Mesenchymal stem cell (in vitro differentiated cells and primary cell): ENCODE measurements at regions not wholly inside any gene's neighbourhood (a gene's known extent, or its start where the extent isn't known, plus 50 kb on each side); places are given as distances from the start of the nearest gene placed in this dataset.

Source experiments
- DNase-seq: peaks from one replicate; pipeline ENCODE4 v3.0.0-alpha.2; 2013
- H2AFZ ChIP-seq: one replicate; pipeline ENCODE4 v1.6.1; 2013; ENCODE audit warnings: low read depth, mild to moderate bottlenecking, control low read depth, inconsistent platforms, low read length, moderate library complexity
- H2AK5ac ChIP-seq: 2 replicates; pipeline ENCODE4 v1.6.1; 2013; ENCODE audit warnings: low read length, moderate library complexity, mild to moderate bottlenecking, inconsistent platforms; ENCODE audit not compliant: severe bottlenecking
- H2BK120ac ChIP-seq: one replicate; pipeline ENCODE4 v1.6.1; 2013; ENCODE audit warnings: low read depth, mild to moderate bottlenecking, inconsistent platforms, low read length, moderate library complexity
- H2BK12ac ChIP-seq, 2 experiments: one replicate each; pipeline ENCODE4 v1.6.1; 2013; ENCODE audit warnings: inconsistent platforms in 2 of 2, low read length in 2 of 2, mild to moderate bottlenecking in 2 of 2, moderate library complexity in 2 of 2, control low read depth in 1 of 2
- H2BK15ac ChIP-seq: one replicate; pipeline ENCODE4 v1.6.1; 2013; ENCODE audit warnings: mild to moderate bottlenecking, low read depth, inconsistent platforms; ENCODE audit not compliant: poor library complexity, severe bottlenecking
- H2BK5ac ChIP-seq: 2 replicates; pipeline ENCODE4 v1.6.1; 2013; ENCODE audit warnings: low read depth, mild to moderate bottlenecking, low read length, control low read depth, inconsistent platforms; ENCODE audit not compliant: poor library complexity, severe bottlenecking
- H3K14ac ChIP-seq, 2 experiments: one replicate each; pipeline ENCODE4 v1.6.1; 2013; ENCODE audit warnings: inconsistent platforms in 2 of 2, low read length in 2 of 2, control low read depth in 1 of 2, mild to moderate bottlenecking in 1 of 2, moderate library complexity in 1 of 2
- H3K18ac ChIP-seq, 2 experiments: one replicate each; pipeline ENCODE4 v1.6.1; 2013; ENCODE audit warnings: inconsistent platforms in 2 of 2, low read length in 2 of 2, control low read depth in 1 of 2, low read depth in 1 of 2, mild to moderate bottlenecking in 1 of 2
- H3K23ac ChIP-seq, 2 experiments: one replicate each; pipeline ENCODE4 v1.6.1; 2013; ENCODE audit warnings: inconsistent platforms in 2 of 2, low read length in 2 of 2, mild to moderate bottlenecking in 2 of 2, moderate library complexity in 2 of 2, control low read depth in 1 of 2
- H3K27ac ChIP-seq: 2 replicates; pipeline ENCODE4 v1.5.1; 2013; ENCODE audit warnings: mild to moderate bottlenecking, moderate library complexity, low read length, control low read depth, inconsistent platforms; ENCODE audit not compliant: poor library complexity, severe bottlenecking
- H3K27me3 ChIP-seq, 2 experiments: 2 replicates each; pipeline versions ENCODE4 v1.6.1 to v1.7.0; 2013; ENCODE audit warnings: low read length in 2 of 2, mild to moderate bottlenecking in 2 of 2, moderate library complexity in 2 of 2, control low read depth in 1 of 2, inconsistent platforms in 1 of 2; ENCODE audit not compliant: control insufficient read depth in 1 of 2, insufficient read depth in 1 of 2
- H3K36me3 ChIP-seq, 2 experiments: 2 replicates each; pipeline versions ENCODE4 v1.6.1 to v1.7.0; 2013; ENCODE audit warnings: low read length in 2 of 2, control low read depth in 1 of 2, inconsistent platforms in 1 of 2, low read depth in 1 of 2, mild to moderate bottlenecking in 1 of 2; ENCODE audit not compliant: insufficient read depth in 2 of 2, control insufficient read depth in 1 of 2
- H3K4ac ChIP-seq, 2 experiments: one replicate each; pipeline ENCODE4 v1.6.1; 2013; ENCODE audit warnings: inconsistent platforms in 2 of 2, low read length in 2 of 2, mild to moderate bottlenecking in 2 of 2, moderate library complexity in 2 of 2, control low read depth in 1 of 2, low read depth in 1 of 2
- H3K4me1 ChIP-seq: 2 replicates; pipeline ENCODE4 v1.6.1; 2013; ENCODE audit warnings: low read depth, low read length, control low read depth; ENCODE audit not compliant: control insufficient read depth, insufficient read depth
- H3K4me2 ChIP-seq: 2 replicates; pipeline ENCODE4 v1.6.1; 2013; ENCODE audit warnings: low read length, mild to moderate bottlenecking, inconsistent platforms; ENCODE audit not compliant: poor library complexity, severe bottlenecking
- H3K4me3 ChIP-seq, 2 experiments: 2 replicates each; pipeline versions ENCODE4 v1.5.1 to v1.7.0; 2013; ENCODE audit warnings: low read length in 2 of 2, mild to moderate bottlenecking in 2 of 2, control low read depth in 1 of 2, low read depth in 1 of 2; ENCODE audit not compliant: insufficient read depth in 1 of 2
- H3K79me1 ChIP-seq: replicated peaks from 2 replicates; pipeline ENCODE4 v1.6.1; 2013; ENCODE audit warnings: mild to moderate bottlenecking, control low read depth, low read length, inconsistent platforms; ENCODE audit not compliant: poor library complexity, severe bottlenecking
- H3K9ac ChIP-seq: 2 replicates; pipeline ENCODE4 v1.7.0; 2013; ENCODE audit warnings: mild to moderate bottlenecking, low read length, moderate library complexity
- H3K9me3 ChIP-seq: 2 replicates; pipeline ENCODE4 v1.7.0; 2013; ENCODE audit warnings: mild to moderate bottlenecking, low read length; ENCODE audit not compliant: control insufficient read depth
- H4K8ac ChIP-seq: one replicate; pipeline ENCODE4 v1.6.1; 2013; ENCODE audit warnings: inconsistent platforms, mild to moderate bottlenecking, low read length, moderate library complexity
- H4K91ac ChIP-seq: one replicate; pipeline ENCODE4 v1.6.1; 2013; ENCODE audit warnings: mild to moderate bottlenecking, low read length, inconsistent platforms
- WGBS: methylation state at CpG from one replicate; pipeline ENCODE4 v1.1.7; 2013; ENCODE audit warnings: mixed read lengths; 5-methylcytosine and 5-hydroxymethylcytosine counted together

GRCh38 chr6:21511891-21512550 lies 81.5 kb upstream of the SOX4 start:
- no peak overlapping the region for H2BK12ac ChIP-seq
- no peak overlapping the region for H3K27ac ChIP-seq
- H3K14ac ChIP-seq, result no peak overlapping the region
- H3K27me3 ChIP-seq, result no peaks in the 10 kb centered on the region
- WGBS, result 86% methylated on average over 6 of the region's 6 CpGs
- H2BK120ac ChIP-seq, result no peak overlapping the region
- H3K4me3 ChIP-seq, result no peak overlapping the region
- H3K9ac ChIP-seq, result no peak overlapping the region
- H3K18ac ChIP-seq, result no peak overlapping the region
- no peak overlapping the region for H4K8ac ChIP-seq
- no peak overlapping the region for H2AFZ ChIP-seq
- H2BK5ac ChIP-seq, result no peak overlapping the region
- no peak overlapping the region for H2AK5ac ChIP-seq
- H2BK15ac ChIP-seq, result no peak overlapping the region
- H3K23ac ChIP-seq, result no peak overlapping the region
- no peak overlapping the region for H3K4ac ChIP-seq
- no peak for DNase-seq
- no peaks in the 10 kb centered on the region for H3K4me1 ChIP-seq
- no peak overlapping the region for H4K91ac ChIP-seq
- no peaks in the 10 kb centered on the region for H3K36me3 ChIP-seq
- no peaks in the 10 kb centered on the region for H3K79me1 ChIP-seq
- H3K4me2 ChIP-seq, result no peak overlapping the region
- H3K9me3 ChIP-seq, result no peaks in the 10 kb centered on the region

- 87% methylated on average over 4 of the region's 4 CpGs for WGBS
These were observed 79.3 kb upstream of the SOX4 start for GRCh38 chr6:21514288-21514687.

GRCh38 chr6:21518317-21518716 lies 75.2 kb upstream of the SOX4 start:
- no peaks in the 10 kb centered on the region for H3K79me1 ChIP-seq
- no peaks in the 10 kb centered on the region for H3K27me3 ChIP-seq
- no peak overlapping the region for H2BK15ac ChIP-seq
- H3K4ac ChIP-seq, result no peak overlapping the region
- no peaks in the 10 kb centered on the region for H3K4me1 ChIP-seq
- H3K9me3 ChIP-seq, result no peaks in the 10 kb centered on the region
- H2AK5ac ChIP-seq, result no peak overlapping the region
- no peak overlapping the region for H2AFZ ChIP-seq
- H3K36me3 ChIP-seq, result no peaks in the 10 kb centered on the region
- DNase-seq, result no peak
- 76% methylated on average over 3 of the region's 4 CpGs for WGBS
- no peak overlapping the region for H3K9ac ChIP-seq
- no peak overlapping the region for H2BK120ac ChIP-seq
- no peak overlapping the region for H3K18ac ChIP-seq
- no peak overlapping the region for H3K4me2 ChIP-seq
- no peak overlapping the region for H3K14ac ChIP-seq
- H3K27ac ChIP-seq, result no peak overlapping the region
- H2BK12ac ChIP-seq, result no peak overlapping the region
- no peak overlapping the region for H4K91ac ChIP-seq
- H3K4me3 ChIP-seq, result no peak overlapping the region
- no peak overlapping the region for H4K8ac ChIP-seq
- no peak overlapping the region for H2BK5ac ChIP-seq
- no peak overlapping the region for H3K23ac ChIP-seq

More at GRCh38 chr6:21514288-21514687, 79.3 kb upstream of the SOX4 start:
- H3K23ac ChIP-seq, result no peak overlapping the region
- H2AK5ac ChIP-seq, result no peak overlapping the region
- no peaks in the 10 kb centered on the region for H3K27me3 ChIP-seq
- no peak overlapping the region for H2BK5ac ChIP-seq
- H3K27ac ChIP-seq, result no peak overlapping the region
- no peak overlapping the region for H3K9ac ChIP-seq
- no peaks in the 10 kb centered on the region for H3K9me3 ChIP-seq
- H2BK12ac ChIP-seq, result no peak overlapping the region
- no peak overlapping the region for H4K91ac ChIP-seq
- H3K79me1 ChIP-seq, result no peaks in the 10 kb centered on the region
- no peak overlapping the region for H4K8ac ChIP-seq
- no peak overlapping the region for H2BK15ac ChIP-seq
- no peak overlapping the region for H3K4ac ChIP-seq
- no peaks in the 10 kb centered on the region for H3K36me3 ChIP-seq
- no peak overlapping the region for H3K18ac ChIP-seq
- no peak overlapping the region for H2BK120ac ChIP-seq
- no peak overlapping the region for H3K4me2 ChIP-seq
- DNase-seq, result no peak
- H2AFZ ChIP-seq, result no peak overlapping the region
- no peak overlapping the region for H3K4me3 ChIP-seq
- no peaks in the 10 kb centered on the region for H3K4me1 ChIP-seq
- H3K14ac ChIP-seq, result no peak overlapping the region

GRCh38 chr6:21519642-21520041 lies 73.9 kb upstream of the SOX4 start:
- WGBS, result no CpG with 5 or more reads among the region's 1 CpG
- Histone ChIP-seq H3K27me3 (no peaks in the 10 kb centered on the region), H4K91ac (no peak overlapping the region), H3K36me3 (no peaks in the 10 kb centered on the region), H2AFZ (no peak overlapping the region), H2AK5ac (no peak overlapping the region), H3K14ac (no peak overlapping the region), H2BK5ac (no peak overlapping the region), H2BK12ac (no peak overlapping the region), H3K27ac (no peak overlapping the region), H2BK120ac (no peak overlapping the region), H3K79me1 (no peaks in the 10 kb centered on the region), H3K4ac (no peak overlapping the region), H3K23ac (no peak overlapping the region), H3K18ac (no peak overlapping the region), H3K4me2 (no peak overlapping the region), H3K9ac (no peak overlapping the region), H3K9me3 (no peaks in the 10 kb centered on the region), H4K8ac (no peak overlapping the region), H3K4me1 (no peaks in the 10 kb centered on the region), H3K4me3 (no peak overlapping the region), H2BK15ac (no peak overlapping the region)
- DNase-seq, result no peak
